Muscle layer of duodenum (tissue), 2 donors: ENCODE measurements at regions not wholly inside any gene's neighbourhood (a gene's known extent, or its start where the extent isn't known, plus 50 kb on each side); places are given as distances from the start of the nearest gene placed in this dataset.

Source experiments
- H3K27ac ChIP-seq: one replicate; pipeline ENCODE4 v1.7.0; 2013; ENCODE audit warnings: mild to moderate bottlenecking, low read length
- H3K27me3 ChIP-seq: one replicate; pipeline ENCODE4 v1.7.0; 2013; ENCODE audit warnings: low read depth, mild to moderate bottlenecking, control low read depth, low read length
- H3K36me3 ChIP-seq, 2 donors: one replicate each; pipeline ENCODE4 v1.7.0; 2013; ENCODE audit warnings: low read length in 2 of 2, control low read depth in 1 of 2, mild to moderate bottlenecking in 1 of 2; ENCODE audit not compliant: insufficient read depth in 2 of 2, control insufficient read depth in 1 of 2
- H3K4me1 ChIP-seq, 2 donors: one replicate each; pipeline ENCODE4 v1.7.0; 2013; ENCODE audit warnings: low read length in 2 of 2, mild to moderate bottlenecking in 2 of 2, control low read depth in 1 of 2, moderate library complexity in 1 of 2; ENCODE audit not compliant: insufficient read depth in 2 of 2, control insufficient read depth in 1 of 2
- H3K4me3 ChIP-seq, 2 donors: one replicate each; pipeline ENCODE4 v1.7.0; 2013; ENCODE audit warnings: low read length in 2 of 2, low read depth in 1 of 2, mild to moderate bottlenecking in 1 of 2
- H3K9me3 ChIP-seq, 2 donors: one replicate each; pipeline ENCODE4 v1.7.0; 2013; ENCODE audit warnings: low read length in 2 of 2, control low read depth in 1 of 2, mild to moderate bottlenecking in 1 of 2; ENCODE audit not compliant: control insufficient read depth in 1 of 2
- donor health status: healthy.

DNA sequence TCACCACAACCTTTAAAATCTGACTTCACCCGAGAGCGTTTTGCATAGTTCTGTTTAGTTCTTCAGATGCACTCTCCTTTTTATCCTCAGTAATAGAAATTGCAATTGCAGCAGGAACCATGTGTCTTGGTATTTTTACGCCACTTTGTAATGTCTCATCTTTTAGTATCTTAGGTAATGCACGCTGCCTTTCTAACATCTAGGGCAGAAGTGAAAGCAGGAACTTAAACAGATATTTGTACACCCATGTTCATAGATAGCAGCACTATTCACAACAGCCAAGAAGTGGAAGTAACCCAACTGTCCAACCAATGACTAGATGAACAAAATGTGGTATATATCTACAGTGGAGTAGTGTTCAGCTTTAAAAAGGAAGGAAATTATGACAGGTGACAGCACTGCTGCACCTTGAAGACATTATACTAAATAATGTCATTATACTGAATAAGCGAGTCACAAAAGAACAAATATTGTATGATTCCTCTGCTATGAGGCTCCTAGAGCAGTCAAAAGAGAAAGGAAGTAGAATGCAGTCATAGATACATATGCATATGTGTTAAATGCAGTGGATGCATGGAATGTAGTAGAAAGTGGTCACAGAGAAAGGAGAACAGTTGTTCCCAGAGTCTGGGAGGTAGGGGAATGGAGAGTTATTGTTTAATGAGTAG lies 105.9 kb upstream of the GJB6 start:
- H3K4me1 ChIP-seq, result no peaks in the 10 kb centered on the region
- no peaks in the 10 kb centered on the region for H3K36me3 ChIP-seq
- H3K9me3 ChIP-seq, result no peaks in the 10 kb centered on the region
- no peak overlapping the region for H3K27ac ChIP-seq
- H3K27me3 ChIP-seq, result no peaks in the 10 kb centered on the region
- H3K4me3 ChIP-seq, result no peak overlapping the region

DNA sequence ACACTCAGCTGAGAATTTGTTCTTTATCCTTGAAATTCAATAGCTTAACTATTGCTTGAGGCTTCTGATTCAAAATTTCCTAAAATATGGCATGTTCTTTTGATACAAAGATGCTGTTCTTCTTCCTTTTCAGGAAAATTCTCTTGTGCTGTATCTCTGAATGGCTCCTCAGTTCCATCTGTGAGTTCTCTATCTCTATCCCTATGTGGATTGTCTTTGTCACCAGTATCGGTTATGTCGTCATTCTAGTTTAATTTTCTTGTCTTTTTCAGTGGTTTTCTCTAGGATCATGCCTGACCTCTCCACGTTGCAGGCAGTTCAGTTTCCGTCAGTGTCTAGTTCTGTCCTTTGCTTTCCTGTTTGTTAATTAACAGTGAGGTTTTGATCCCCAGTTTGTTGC lies 104.6 kb upstream of the GJB6 start:
- H3K27me3 ChIP-seq, result no peaks in the 10 kb centered on the region
- H3K4me1 ChIP-seq, result no peaks in the 10 kb centered on the region
- no peak overlapping the region for H3K4me3 ChIP-seq
- H3K9me3 ChIP-seq, result no peaks in the 10 kb centered on the region
- H3K36me3 ChIP-seq, result no peaks in the 10 kb centered on the region
- no peak overlapping the region for H3K27ac ChIP-seq

DNA sequence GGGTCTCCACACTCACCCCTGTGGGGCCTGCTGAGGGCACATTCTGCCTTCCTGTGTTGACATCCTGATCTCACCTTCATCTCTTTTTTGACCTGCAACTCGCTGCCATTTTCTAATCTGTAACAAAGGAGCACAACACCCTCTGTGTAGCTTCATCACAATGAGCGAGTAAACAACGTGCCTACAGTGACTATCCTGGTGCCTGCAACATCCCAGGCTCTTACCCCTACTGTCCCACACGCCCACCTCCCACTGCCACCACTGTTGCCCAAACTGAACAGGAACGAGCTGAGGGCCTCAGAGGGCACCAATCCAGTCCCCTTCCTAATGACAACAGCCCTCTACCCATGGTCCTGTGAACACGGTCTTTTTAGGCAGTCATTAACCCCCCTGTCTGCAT lies 102.2 kb upstream of the GJB6 start:
- H3K36me3 ChIP-seq, result no peaks in the 10 kb centered on the region
- no peak overlapping the region for H3K4me3 ChIP-seq
- H3K9me3 ChIP-seq, result no peaks in the 10 kb centered on the region
- no peaks in the 10 kb centered on the region for H3K27me3 ChIP-seq
- no peak overlapping the region for H3K27ac ChIP-seq
- H3K4me1 ChIP-seq, result no peaks in the 10 kb centered on the region

DNA sequence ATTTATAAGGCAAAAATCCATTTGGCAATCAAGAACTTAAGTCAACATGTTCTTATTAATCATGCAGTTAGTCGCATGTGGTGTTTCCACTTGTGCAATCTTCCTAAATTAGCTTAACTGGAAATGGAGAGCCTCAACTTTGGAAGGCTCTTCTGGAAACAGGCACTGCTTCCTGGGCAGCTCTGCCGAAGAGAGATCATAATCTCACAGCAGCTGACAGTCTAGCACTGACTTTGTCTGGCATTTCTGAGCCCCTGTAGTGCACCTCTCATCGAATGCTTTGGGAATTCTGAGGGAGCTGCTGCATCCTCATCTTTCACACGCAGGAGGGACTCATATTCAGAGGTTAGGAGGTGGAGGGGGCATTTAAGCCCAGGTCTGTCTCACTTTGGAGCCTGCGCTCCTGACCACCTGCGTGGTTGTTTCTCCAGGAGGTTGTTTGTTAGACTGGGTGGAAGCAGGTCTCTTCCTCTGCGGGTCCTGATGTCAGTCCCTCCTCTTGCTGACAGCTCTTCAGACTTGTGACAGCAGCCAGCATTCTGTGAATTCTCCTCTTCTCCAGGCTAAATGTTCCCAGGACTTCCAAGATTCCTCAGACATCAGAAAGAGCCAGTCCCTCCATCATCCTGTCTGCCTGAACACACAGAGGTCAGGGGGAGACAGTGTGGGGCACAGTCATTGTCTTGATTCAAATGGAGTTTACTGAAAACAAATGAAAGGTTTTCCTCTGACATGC lies 100.4 kb upstream of the GJB6 start:
- Histone ChIP-seq H3K9me3 (no peaks in the 10 kb centered on the region), H3K36me3 (no peaks in the 10 kb centered on the region), H3K27me3 (no peaks in the 10 kb centered on the region), H3K4me1 (no peaks in the 10 kb centered on the region), H3K27ac (no peak overlapping the region), H3K4me3 (no peak overlapping the region)

DNA sequence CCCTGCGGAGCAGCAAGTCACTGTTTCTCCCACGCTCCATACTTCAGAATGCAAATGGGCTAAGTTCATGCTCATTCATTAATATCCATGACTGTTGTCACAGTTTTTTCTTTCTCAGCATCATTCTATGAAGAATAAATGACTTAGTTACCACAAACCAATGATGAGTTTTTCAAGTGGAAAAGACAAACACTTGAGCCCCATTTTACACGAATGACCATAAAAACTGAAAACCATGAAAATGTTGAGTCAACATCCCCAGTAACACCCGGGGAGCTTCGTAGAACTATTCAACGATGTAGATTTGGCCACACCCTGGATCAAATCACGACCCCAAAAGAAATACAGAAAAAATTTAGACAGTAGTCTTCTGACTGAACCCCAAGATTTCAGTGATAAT lies 99.8 kb upstream of the GJB6 start:
- Histone ChIP-seq H3K4me1 (no peaks in the 10 kb centered on the region), H3K27me3 (no peaks in the 10 kb centered on the region), H3K36me3 (no peaks in the 10 kb centered on the region), H3K9me3 (no peaks in the 10 kb centered on the region), H3K4me3 (no peak overlapping the region), H3K27ac (no peak overlapping the region)

DNA sequence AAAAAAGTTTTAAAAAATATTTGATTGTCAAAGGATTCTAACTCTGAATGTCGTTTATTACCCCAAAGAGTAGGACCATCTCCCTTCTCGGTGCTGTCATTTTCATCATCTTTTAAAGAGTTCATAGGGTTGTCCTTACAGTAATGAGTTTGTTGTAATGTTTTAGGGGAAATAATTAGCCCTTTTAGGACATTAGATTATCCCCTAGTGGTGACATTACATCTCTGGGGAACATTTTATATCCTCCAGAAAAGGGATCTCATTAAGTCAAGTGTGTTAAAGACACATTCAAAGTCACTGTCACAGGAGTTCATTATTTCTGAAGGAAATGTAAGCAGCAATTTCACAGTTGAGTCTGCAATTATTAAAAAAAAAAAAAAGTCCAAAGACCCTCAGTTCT lies 99.3 kb upstream of the GJB6 start:
- peaks cover 0 to 3% of the 10 kb centered on the region in 2 donors for H3K9me3 ChIP-seq
- H3K4me3 ChIP-seq, result no peak overlapping the region
- no peaks in the 10 kb centered on the region for H3K36me3 ChIP-seq
- H3K27me3 ChIP-seq, result no peaks in the 10 kb centered on the region
- no peak overlapping the region for H3K27ac ChIP-seq
- H3K4me1 ChIP-seq, result no peaks in the 10 kb centered on the region

DNA sequence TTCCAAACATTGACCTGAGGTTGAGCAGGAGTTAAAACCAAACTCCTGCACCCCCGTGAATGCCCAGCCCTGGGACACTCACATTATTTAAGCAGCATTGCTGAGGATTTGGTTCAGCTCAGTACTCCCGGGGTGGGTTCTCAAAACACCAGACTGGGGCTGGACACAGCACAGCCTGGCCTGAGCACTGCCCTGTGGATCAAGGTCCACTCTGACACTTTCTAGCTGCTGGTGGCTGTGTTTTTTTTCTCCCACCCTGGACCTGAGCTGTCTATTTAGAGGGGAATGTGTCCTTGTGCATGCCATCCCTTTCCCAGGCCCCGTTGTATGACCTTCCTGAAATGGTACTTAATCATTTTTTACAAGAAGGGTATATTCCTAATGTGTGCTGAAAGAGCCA lies 94.7 kb upstream of the GJB6 start:
- Histone ChIP-seq H3K27me3 (no peaks in the 10 kb centered on the region), H3K4me3 (no peak overlapping the region), H3K36me3 (no peaks in the 10 kb centered on the region), H3K4me1 (no peaks in the 10 kb centered on the region), H3K27ac (no peak overlapping the region), H3K9me3 (peaks cover 0 to 15% of the 10 kb centered on the region in 2 donors)

DNA sequence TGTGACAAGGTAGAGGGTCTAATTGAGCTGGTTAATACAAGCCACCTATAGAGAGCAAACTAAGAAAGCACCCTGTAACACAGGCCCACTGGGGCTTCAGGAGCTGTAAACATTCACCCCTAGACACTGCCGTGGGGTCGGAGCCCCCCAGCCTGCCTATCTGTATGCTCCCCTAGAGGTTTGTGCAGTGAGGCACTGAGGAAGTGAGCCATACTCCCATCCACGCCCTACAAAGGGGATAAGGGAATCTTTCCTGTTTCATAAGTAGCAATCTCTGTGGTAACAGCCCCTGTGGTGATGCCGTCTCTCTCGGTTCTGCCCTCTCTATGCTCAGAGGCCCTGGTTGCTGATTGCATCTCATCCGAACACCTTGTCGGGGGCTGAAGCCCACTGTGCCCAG lies 94.2 kb upstream of the GJB6 start:
- Histone ChIP-seq H3K4me3 (no peak overlapping the region), H3K9me3 (peaks cover 0 to 15% of the 10 kb centered on the region in 2 donors)

DNA sequence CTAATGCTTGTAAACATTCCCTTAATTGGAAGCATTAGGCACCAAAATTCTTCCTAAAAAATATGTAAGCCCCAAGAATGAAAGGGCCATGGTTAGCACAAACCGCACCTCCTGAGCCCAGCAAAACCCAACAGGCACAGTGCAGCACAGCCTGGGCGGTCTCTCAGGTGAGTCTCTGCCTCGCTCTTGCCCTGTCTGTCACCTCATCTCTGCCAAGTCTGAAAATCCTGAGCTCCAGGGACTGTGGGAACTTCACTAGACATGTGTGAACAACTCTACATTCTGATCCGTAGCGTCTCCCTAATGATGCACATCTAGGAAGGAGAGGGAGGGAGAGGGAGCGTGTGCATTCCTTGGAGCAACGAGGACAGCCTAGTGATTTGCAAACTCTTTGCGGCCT lies 88.8 kb upstream of the GJB6 start:
- H3K36me3 ChIP-seq, result no peaks in the 10 kb centered on the region
- peaks cover 0 to 8% of the 10 kb centered on the region in 2 donors for H3K9me3 ChIP-seq
- no peaks in the 10 kb centered on the region for H3K27me3 ChIP-seq
- no peak overlapping the region for H3K4me3 ChIP-seq
- H3K27ac ChIP-seq, result no peak overlapping the region
- no peaks in the 10 kb centered on the region for H3K4me1 ChIP-seq

More for the DNA sequence above, 94.2 kb upstream of the GJB6 start:
- H3K4me1 ChIP-seq, result no peaks in the 10 kb centered on the region
- no peak overlapping the region for H3K27ac ChIP-seq
- no peaks in the 10 kb centered on the region for H3K36me3 ChIP-seq
- no peaks in the 10 kb centered on the region for H3K27me3 ChIP-seq

DNA sequence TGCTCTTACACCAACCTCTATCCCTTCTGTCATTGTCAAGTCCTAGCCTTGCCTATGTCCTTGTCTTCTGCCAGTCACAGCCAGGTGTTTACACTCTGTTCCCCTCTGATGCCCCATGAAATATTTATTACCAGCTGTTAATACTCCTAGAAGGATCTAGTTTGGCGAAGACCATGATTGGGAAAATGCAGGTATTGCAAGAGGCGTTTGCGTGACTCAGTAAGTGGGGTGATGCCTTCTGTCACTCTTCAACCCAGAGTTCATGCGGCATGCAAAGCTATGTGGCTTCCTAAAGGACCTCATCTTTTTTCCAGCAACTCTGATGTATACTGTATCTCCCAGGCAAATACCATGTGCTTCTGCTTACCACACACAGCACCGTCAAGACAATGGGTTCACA lies 81.8 kb upstream of the GJB6 start:
- no peaks in the 10 kb centered on the region for H3K27me3 ChIP-seq
- no peak overlapping the region for H3K27ac ChIP-seq
- H3K36me3 ChIP-seq, result no peaks in the 10 kb centered on the region
- H3K9me3 ChIP-seq, result no peaks in the 10 kb centered on the region
- no peak overlapping the region for H3K4me3 ChIP-seq
- no peaks in the 10 kb centered on the region for H3K4me1 ChIP-seq

DNA sequence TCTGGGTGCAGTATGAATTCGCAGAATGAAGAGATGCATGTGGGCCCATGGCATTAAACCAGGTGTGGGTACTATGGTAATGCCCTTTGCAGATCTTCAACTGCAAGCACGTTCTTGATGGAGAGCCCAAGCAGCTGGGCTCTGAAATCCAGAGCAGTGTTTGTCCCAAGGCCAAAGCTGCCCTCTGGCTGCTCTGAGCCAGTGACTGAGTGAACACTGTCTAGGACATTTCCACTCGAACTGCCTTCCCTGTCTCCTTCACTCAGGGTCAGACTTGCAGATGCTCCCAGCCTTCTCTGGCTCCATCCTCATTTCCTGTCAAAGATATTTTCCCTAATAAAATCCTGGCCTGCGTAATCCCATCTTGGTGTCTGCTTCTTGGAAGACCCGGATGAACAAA lies 80.2 kb upstream of the GJB6 start:
- peaks cover 3 to 4% of the 10 kb centered on the region in 2 donors for H3K9me3 ChIP-seq
- H3K27ac ChIP-seq, result no peak overlapping the region
- no peaks in the 10 kb centered on the region for H3K36me3 ChIP-seq
- H3K4me3 ChIP-seq, result no peak overlapping the region
- no peaks in the 10 kb centered on the region for H3K4me1 ChIP-seq
- no peaks in the 10 kb centered on the region for H3K27me3 ChIP-seq

DNA sequence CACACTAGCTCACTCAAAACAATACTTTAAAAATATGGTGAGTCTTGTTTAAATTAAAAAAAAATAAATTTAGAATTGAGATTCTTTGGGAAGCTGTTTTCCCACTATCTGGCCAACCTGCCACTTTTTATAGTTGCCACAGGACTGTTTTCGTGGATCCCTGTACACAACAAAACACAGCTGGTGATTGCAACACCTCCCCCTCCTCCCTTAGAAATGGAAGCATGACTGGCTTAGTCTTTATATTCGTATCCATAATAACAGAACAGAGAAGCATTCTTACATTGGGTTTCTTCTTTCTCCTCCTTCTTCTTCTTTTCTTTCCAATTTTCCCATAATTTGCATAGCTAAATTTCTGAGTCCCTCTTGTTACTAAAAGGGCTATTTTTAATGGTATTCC lies 79.5 kb upstream of the GJB6 start:
- H3K9me3 ChIP-seq, result peaks cover 3 to 10% of the 10 kb centered on the region in 2 donors
- no peaks in the 10 kb centered on the region for H3K27me3 ChIP-seq
- H3K36me3 ChIP-seq, result no peaks in the 10 kb centered on the region
- H3K4me3 ChIP-seq, result no peak overlapping the region
- H3K4me1 ChIP-seq, result no peaks in the 10 kb centered on the region
- H3K27ac ChIP-seq, result no peak overlapping the region
